ENCODE measurements at regions not wholly inside any gene's neighbourhood (a gene's known extent, or its start where the extent isn't known, plus 50 kb on each side); places are given as distances from the start of the nearest gene placed in this dataset.

- Mint-ChIP-seq H3K27ac (no peak overlapping the region), H3K4me1 (no peaks in the 10 kb centered on the region), H3K9me3 (peaks cover 3 to 13% (median 6%) of the 10 kb centered on the region in 7 donors), H3K36me3 (no peaks in the 10 kb centered on the region), H3K27me3 (ENCODE audit: low read depth in 3 of 3) (peaks cover 0 to 2% (median 0%) of the 10 kb centered on the region in 3 donors), H3K4me3 (no peak overlapping the region)
- Histone ChIP-seq H4K20me1 (ENCODE audit: insufficient read depth, low read length) (no peaks in the 10 kb centered on the region), H3K4me3 (replicated peaks in 1 of 3; ENCODE audit: low read depth in 2 of 3, low read length in 3 of 3) (no peak overlapping the region), H3K9me3 (replicated peaks in 1 of 2; ENCODE audit: control insufficient read depth in 1 of 2, insufficient read depth in 1 of 2, low read length in 2 of 2) (peaks cover 0 to 3% of the 10 kb centered on the region in 2 donors), H2AFZ (ENCODE audit: insufficient read depth, low read depth, low read length, poor library complexity, severe bottlenecking) (no peak overlapping the region), H3K27me3 (ENCODE audit: control insufficient read depth in 2 of 2, insufficient read depth in 2 of 2, low read length in 2 of 2) (no peaks in the 10 kb centered on the region), H3K4me2 (replicated peaks; ENCODE audit: extremely low read depth, low read length, poor library complexity, severe bottlenecking) (no peak overlapping the region), H3K79me2 (ENCODE audit: insufficient read depth, low read length) (no peaks in the 10 kb centered on the region), H3K36me3 (replicated peaks in 1 of 2; ENCODE audit: control insufficient read depth in 1 of 2, insufficient read depth in 2 of 2, low read length in 2 of 2) (no peaks in the 10 kb centered on the region), H3K4me1 (ENCODE audit: control insufficient read depth in 1 of 2, insufficient read depth in 2 of 2, low read length in 2 of 2) (no peaks in the 10 kb centered on the region), H3K9ac (ENCODE audit: insufficient read depth, low read length, poor library complexity, severe bottlenecking) (no peak overlapping the region), H3K27ac (ENCODE audit: low read depth in 1 of 2, low read length in 2 of 2) (no peak overlapping the region)
- WGBS (ENCODE audit: insufficient coverage) = no CpG with 5 or more reads among the region's 4 CpGs
- TF ChIP-seq CTCF (IDR thresholded peaks at IDR 0.05) = no peak
- intact Hi-C loops (cut with micrococcal nuclease) = no loop called here
- no peak for DNase-seq
Measured at GRCh38 chr20:52832151-52832774, 139.9 kb upstream of the TSHZ2 start.

GRCh38 chr20:52830598-52830997 is 141.6 kb upstream of the TSHZ2 start:
- H3K36me3 ChIP-seq (replicated peaks in 1 of 2; ENCODE audit: control insufficient read depth in 1 of 2, insufficient read depth in 2 of 2, low read length in 2 of 2) = no peaks in the 10 kb centered on the region
- no peaks in the 10 kb centered on the region for H4K20me1 ChIP-seq (ENCODE audit: insufficient read depth, low read length)
- H3K9me3 Mint-ChIP-seq = peaks cover 3 to 15% (median 6%) of the 10 kb centered on the region in 7 donors
- H3K9me3 ChIP-seq (replicated peaks in 1 of 2; ENCODE audit: control insufficient read depth in 1 of 2, insufficient read depth in 1 of 2, low read length in 2 of 2) = peaks cover 0 to 3% of the 10 kb centered on the region in 2 donors
- H3K27me3 Mint-ChIP-seq (ENCODE audit: low read depth in 3 of 3) = peaks cover 0 to 2% (median 0%) of the 10 kb centered on the region in 3 donors
- no peak overlapping the region for H3K27ac Mint-ChIP-seq
- H3K27me3 ChIP-seq (ENCODE audit: control insufficient read depth in 2 of 2, insufficient read depth in 2 of 2, low read length in 2 of 2) = no peaks in the 10 kb centered on the region
- no peak for TF ChIP-seq CTCF (IDR thresholded peaks at IDR 0.05)
- WGBS (ENCODE audit: insufficient coverage) = 100% methylated on average over 1 of the region's 4 CpGs
- no peak overlapping the region for H3K9ac ChIP-seq (ENCODE audit: insufficient read depth, low read length, poor library complexity, severe bottlenecking)
- no peaks in the 10 kb centered on the region for H3K4me1 Mint-ChIP-seq
- no peaks in the 10 kb centered on the region for H3K79me2 ChIP-seq (ENCODE audit: insufficient read depth, low read length)
- H3K4me3 ChIP-seq (replicated peaks in 1 of 3; ENCODE audit: low read depth in 2 of 3, low read length in 3 of 3) = no peak overlapping the region
- intact Hi-C loops (cut with micrococcal nuclease) = no loop called here
- no peaks in the 10 kb centered on the region for H3K36me3 Mint-ChIP-seq
- no peak overlapping the region for H3K4me3 Mint-ChIP-seq
- no peak overlapping the region for H3K27ac ChIP-seq (ENCODE audit: low read depth in 1 of 2, low read length in 2 of 2)
- no peak overlapping the region for H2AFZ ChIP-seq (ENCODE audit: insufficient read depth, low read depth, low read length, poor library complexity, severe bottlenecking)
- no peak overlapping the region for H3K4me2 ChIP-seq (replicated peaks; ENCODE audit: extremely low read depth, low read length, poor library complexity, severe bottlenecking)
- no peaks in the 10 kb centered on the region for H3K4me1 ChIP-seq (ENCODE audit: control insufficient read depth in 1 of 2, insufficient read depth in 2 of 2, low read length in 2 of 2)
- DNase-seq = no peak

All from CD14-positive monocyte (primary cell).